Upper lobe of left lung (tissue), 4 donors: ENCODE measurements at regions not wholly inside any gene's neighbourhood (a gene's known extent, or its start where the extent isn't known, plus 50 kb on each side); places are given as distances from the start of the nearest gene placed in this dataset.

Experiments
- POLR2A ChIP-seq, 4 donors: fragments of 450-650 bp; IDR thresholded peaks; one replicate each; pipeline ENCODE4 v1.5.1; 2016 to 2017; ENCODE audit warnings: antibody characterized with exemption in 4 of 4, mild to moderate bottlenecking in 2 of 4
- POLR2AphosphoS5 ChIP-seq, 2 donors: sonication (generic); formaldehyde crosslinking; IDR thresholded peaks; one replicate each; pipeline ENCODE4 v1.5.1; 2017; ENCODE audit warnings: antibody characterized with exemption in 2 of 2
- TF ChIP-seq, protein P1 (sequence below), 6 experiments: fragments of 450-650 bp in 4 of 6; fragments of 200-600 bp in 2 of 6; sonication (generic) in 2 of 6; IDR thresholded peaks; one replicate each; pipeline ENCODE4 v1.5.1; 2016 to 2019; ENCODE audit warnings: antibody characterized with exemption in 6 of 6

DNA sequence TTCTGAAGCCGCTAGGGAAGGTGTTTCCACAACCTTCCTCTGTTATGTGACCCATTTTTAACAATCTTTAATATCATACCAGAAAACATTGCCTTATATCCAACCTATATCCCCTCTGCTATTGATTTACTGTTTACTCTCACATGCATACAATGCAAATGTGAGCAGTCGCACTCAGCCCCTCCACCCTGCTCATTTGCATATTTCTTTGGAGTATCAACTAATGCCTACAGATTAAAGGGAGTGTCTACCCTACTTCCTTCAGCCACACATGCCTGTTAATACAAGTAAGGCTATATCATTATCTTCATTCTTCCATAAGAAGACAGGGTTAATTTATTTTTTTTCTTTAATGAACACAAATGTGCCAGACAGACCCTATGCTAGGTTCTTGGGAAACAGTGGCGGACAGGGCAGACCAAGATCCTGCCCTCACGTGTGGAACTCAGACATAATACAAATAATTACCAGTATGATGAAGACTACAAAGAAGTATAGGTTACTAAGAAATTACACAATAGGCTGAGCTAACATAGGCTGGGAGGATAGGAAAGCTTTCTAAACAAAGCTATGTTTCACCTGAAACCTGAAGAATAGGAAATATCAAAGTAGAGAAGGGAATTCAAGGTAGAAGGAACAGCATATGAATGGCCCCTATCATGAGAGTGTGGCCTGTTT is 107.3 kb upstream of the MDM1 start:
- TF ChIP-seq, protein P1, sequence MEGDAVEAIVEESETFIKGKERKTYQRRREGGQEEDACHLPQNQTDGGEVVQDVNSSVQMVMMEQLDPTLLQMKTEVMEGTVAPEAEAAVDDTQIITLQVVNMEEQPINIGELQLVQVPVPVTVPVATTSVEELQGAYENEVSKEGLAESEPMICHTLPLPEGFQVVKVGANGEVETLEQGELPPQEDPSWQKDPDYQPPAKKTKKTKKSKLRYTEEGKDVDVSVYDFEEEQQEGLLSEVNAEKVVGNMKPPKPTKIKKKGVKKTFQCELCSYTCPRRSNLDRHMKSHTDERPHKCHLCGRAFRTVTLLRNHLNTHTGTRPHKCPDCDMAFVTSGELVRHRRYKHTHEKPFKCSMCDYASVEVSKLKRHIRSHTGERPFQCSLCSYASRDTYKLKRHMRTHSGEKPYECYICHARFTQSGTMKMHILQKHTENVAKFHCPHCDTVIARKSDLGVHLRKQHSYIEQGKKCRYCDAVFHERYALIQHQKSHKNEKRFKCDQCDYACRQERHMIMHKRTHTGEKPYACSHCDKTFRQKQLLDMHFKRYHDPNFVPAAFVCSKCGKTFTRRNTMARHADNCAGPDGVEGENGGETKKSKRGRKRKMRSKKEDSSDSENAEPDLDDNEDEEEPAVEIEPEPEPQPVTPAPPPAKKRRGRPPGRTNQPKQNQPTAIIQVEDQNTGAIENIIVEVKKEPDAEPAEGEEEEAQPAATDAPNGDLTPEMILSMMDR (IDR thresholded peaks at IDR 0.05), result no peak
- no peak for TF ChIP-seq POLR2A (IDR thresholded peaks at IDR 0.05)
- no peak for TF ChIP-seq POLR2AphosphoS5 (IDR thresholded peaks at IDR 0.05)
